HG03039 (cell line): ENCODE measurements at regions not wholly inside any gene's neighbourhood (a gene's known extent, or its start where the extent isn't known, plus 50 kb on each side); places are given as distances from the start of the nearest gene placed in this dataset.

Experiments used
- ATAC-seq: cut with Tn5 transposase; IDR thresholded peaks from one replicate; pipeline ENCODE4 v1.9.1; 2021; ENCODE audit warnings: mild to moderate bottlenecking, moderate library complexity; ENCODE audit not compliant: unreplicated experiment

DNA sequence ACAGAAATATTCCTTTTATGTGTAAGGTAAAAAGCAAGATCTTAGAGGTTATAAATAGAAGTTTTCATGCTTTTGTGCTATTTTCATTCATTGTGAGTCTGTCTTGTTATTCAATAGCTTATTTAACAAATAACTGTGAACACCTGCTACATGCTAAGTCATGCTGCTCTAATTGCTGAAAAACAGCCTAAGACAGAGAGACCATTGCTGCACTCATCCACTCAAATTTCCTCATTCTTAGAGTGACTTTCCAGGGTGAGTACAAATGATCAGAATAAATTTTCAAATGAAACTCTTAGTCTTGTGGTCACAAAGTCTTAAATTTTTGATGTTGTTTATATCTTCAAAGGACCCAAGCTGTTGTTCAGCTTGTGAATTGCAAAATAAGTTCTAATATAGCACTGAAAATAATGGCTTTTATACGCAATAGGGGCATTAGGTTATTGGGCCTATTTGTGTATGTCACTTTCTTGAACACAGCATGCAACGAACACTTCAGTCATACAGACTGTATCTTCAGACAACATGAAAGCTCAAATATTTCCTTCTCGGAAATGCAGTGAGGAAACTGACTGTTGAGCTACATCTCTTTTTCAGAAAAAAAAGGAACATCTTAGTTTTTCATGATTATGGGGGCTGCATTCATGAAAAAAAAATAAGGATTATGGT lies 247.9 kb upstream of the PCDH15 start:
- no peak for ATAC-seq

DNA sequence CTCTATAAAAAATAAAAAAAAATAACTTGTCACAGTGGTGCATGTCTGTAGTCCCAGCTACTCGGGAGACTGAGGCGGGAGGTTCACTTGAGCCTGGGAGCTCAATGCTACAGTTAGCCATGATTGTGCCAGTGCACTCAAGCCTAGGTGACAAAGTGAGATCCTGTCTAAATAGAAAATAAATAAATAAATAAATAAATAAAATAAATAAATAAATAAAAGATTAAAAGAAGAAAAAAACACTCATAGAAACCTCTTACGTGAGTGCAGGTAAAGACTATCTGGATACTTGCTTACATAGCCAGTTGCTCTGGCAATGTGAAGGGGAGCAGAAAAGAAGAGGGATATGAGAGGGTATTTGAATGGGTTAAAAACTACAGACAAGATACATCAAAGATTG lies 242.5 kb upstream of the PCDH15 start:
- ATAC-seq = no peak

DNA sequence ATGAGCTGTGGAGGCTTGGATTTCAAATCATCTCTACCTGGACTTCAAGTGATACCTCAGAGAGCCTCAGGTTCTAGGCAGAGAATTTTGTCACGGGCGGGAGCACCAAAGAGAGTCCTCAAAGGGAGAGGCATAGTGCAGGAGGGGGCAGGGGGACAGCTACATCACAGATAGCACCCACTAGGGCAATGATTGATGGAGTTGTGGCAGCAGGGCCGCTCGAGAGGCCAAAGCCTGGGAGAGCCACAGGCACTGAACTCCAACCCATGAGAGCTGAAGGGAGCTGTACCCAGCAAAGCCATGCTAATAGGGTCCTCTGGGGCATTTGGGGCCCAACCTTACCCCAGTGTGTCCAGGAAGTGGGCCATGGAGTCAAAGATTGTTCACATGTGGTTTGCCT lies 232.0 kb upstream of the PCDH15 start:
- no peak for ATAC-seq

DNA sequence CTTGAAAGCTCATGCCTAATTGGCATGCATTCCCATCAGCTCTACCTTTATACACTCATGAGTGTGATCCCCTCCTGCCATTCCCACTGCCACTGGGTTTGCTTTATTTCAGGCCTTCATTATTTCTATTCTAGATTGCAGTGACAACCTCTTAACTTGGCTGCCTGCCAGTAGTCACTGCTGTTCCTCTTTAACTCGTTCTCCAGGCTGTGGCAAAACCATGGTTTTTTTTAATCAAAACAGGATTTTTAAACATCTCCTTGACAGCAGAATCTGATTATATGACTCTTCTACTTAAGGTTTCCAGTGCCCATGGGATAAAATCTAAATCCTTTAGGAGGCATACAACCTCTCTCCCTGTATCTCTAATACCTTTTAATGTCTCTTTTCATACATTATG lies 223.7 kb upstream of the PCDH15 start:
- no peak for ATAC-seq

DNA sequence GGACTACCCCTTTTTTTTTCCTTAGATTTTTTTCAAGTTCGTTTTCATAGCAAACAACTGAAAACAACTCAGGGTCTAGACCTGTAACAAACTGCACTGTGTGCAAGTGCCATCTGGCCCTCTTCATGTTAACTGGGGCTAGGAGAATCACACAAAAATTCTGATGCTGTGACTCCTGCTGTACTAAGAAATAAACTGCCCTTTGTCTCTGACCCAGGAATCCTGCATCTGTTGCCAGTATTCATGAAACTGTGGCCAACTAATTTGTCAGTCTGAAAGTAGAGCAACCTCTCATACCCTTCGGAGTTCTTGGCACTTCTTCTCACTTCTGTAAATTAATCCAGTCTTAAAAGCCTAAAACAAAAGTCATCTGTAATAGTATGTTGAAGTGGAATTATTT lies 218.4 kb upstream of the PCDH15 start:
- ATAC-seq = no peak

DNA sequence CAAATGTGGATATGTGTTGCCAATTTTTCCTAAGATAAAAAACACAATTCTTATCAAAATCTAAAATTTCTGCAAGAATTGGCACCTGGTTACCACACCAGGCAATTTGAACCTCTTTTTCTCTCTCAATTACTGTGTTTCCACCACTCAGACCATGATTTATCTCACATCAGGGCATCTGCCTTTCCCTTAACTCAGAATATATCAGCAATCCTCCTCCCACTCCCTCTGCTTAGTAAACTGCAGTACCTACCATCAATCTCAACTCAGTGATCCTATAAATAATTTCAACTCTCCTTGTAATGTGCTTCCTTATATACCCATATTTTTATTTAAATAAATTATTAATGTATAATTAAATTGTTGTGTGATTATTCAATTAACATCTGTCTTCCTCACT lies 212.3 kb upstream of the PCDH15 start:
- no peak for ATAC-seq

DNA sequence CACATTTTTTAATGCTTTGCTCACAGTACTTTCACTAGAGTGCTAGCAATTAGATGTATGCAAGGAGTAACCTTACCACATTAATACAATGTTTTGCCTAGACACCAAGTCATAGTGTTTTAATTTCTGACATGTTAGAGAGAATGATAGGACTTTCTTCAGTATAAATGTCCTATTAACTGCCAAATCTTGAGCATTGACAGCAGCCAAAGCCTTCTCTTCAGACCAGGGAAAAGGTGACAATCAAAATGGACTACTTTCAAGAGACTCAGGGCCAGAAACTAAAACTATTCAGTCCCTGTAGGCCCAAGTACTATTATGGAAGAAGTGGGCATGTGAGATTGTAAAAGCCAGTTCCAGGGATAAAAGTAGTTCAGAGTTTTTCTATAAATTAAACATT lies 201.4 kb upstream of the PCDH15 start:
- no peak for ATAC-seq

DNA sequence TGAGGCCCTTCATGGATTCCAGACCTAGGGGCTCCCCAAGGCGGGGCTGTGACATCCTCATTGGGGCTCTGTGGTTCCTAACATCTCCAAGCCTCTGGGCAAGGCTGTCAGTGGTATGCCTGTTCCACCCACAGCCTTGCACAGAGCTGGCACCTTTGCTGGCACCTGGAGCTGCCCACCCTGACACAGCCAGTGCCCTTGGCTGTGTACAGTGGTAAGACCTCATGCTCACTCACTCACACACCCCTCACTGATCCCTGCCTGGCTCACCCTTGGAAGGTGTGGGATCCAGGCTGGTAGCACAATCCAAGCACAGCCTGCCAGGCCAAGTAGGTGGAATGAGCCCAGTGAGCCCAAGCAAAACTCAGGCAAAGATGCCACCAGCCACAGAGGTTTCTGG lies 200.4 kb upstream of the PCDH15 start:
- no peak for ATAC-seq

DNA sequence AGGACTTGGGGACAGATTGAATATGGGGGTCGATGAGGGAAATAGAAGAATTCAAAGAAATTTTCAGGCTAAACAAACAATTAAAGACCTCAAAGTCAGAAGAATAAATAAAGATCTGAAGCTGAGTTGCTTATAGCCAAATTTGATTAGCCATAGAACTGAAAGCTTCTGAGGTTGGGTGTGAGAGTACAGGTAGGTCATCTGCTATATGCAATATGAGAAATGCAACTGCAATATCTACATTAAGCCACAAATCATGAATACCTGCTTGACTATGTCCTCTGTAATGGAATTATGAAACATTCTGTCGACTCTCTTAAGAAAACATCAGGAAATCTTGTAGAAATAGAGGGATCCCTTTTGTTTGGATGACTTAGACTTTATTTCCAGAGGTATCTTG lies 192.1 kb upstream of the PCDH15 start:
- ATAC-seq = no peak

DNA sequence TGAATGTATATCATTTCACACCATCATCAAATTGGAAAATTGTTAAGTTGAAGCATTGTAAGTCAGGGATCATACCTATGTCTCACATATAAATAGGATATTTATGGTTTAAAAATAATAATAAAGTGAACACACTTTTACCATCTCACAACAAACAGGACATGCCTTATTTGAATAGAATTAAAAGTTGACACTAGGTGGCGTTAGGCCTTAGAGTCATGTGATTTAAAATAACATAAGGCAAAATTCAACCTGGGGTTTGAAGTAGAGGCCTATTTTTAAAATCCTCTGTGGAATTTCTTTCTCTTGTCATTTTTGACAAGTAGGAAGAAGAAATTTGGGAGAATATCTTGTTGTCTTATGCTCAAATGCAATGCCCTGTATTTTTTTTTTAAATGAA lies 184.7 kb upstream of the PCDH15 start:
- no peak for ATAC-seq

DNA sequence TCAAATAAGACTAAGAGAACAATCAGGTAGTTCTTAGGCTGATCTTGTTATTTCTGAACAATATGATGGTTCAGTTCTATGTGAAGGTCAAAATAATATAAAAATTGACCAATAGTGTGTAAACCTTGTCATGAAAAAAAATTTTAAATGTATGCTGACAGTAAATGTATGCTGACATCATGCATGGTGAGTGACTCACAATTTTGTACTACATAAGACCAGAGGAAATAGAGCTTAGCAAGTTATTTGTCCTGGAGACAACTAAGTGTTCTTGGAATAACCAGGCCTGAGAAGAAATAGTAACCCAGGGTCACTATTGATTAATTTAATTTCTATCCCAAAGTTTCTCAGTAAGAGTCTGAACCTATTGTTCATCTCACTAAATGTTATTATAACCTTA lies 182.2 kb upstream of the PCDH15 start:
- ATAC-seq = no peak

DNA sequence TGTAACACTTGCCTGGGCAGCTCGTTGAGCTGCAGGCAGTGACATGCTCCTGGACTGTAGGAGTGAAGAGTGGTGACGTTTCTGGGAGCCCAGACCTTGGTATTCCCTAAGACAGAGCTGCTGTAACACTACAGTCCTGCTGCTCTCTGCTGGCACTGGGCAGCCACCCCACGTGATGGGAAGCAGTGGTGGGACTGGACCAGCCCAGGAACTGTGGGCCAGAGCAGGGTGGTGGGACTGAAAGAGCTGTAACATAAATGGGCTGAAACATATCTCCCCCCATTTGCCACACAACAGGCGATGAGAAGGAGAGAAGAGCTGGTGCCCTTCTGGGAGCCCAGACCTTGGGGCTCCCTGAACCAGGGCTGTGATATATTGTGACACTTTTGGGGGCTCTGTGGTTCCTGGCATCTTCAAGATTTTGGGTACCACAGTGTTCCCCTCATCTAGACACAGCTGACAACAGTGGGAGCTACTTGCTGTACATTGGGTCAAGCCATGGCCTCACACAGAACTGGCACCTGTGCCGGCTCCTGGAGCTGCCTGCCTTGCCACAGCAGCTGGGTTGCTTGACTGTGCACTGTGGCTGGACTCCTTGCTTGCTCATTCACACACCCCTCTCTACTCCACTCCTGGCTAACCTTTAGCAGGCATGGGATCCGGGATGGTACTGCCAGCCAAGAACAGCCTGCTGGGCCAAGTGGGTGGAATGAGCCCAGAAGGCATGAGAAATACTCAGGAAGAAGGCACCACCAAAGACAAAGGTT lies 161.3 kb upstream of the PCDH15 start:
- ATAC-seq = no peak

DNA sequence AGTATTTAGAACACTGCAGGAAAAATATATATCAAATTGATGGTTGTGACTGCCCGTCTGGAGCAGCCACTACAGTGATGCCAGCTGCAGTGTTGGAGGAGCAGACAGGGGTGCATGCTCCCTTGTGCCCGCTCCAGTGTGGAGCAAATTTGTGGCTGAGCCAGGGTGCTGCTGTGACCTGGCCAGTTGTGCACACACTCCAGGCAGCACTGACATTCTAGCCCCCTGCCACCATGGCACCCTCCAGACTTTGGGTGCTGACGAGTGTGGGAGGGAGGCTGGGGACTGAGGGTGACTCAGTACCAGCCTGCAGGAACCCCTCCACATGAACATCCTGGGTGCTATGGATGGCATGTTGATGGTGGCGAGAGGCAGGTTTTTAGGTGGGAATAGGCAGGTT lies 160.0 kb upstream of the PCDH15 start:
- no peak for ATAC-seq

DNA sequence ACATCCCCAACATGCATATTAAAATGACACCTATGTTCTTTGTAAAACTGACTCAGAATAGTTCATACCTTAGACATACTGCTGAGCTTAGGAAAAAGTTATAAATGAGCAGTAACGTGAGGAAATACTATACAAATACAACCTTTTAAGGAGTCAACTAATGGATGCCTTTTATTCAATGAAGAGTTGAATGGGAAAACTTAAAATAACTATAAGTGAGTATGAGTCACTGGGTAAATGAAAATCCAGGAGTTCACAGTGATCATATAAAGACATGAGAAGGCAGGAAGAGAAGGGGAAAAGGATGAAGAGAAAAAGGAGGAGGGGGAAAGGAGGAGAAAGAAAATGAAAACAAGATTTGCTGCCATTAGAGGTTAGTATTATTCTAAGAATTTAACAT lies 157.8 kb upstream of the PCDH15 start:
- no peak for ATAC-seq

DNA sequence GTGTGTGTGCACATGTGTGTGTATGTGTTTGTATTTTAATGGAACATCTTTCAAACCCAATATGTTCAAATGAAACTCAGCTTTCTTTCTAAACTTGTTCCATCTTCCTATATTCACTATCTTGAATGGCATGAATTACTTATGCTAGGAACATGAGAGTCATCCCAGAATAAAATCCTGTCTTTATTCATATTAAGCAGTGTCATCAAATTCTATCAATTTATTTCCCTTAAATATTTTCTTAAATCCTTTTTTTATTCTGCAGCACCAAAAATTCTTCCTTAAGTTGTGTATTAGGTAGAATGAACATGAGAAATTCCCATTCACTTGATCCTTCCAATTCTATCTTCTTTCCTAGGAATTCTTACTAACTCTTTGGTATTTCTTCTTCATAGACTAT lies 146.6 kb upstream of the PCDH15 start:
- ATAC-seq = no peak

DNA sequence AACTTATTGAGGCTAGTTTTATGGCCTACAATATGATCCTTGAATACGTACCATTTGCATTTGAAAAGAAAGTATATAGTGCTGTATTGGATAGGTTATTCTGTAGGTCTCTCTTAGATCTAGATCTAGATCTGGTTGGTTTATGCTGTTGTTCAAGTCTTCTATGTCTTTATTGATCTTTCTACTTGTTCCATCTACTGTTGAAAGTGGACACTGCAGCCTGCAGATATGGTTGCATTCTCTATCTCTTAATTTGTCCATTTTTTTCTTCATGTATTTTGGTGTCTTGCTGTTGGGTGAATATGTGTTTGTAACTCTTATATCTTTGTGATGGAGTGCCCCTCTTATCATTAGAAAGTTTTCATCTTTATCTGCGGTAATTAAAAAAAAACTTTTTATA lies 139.4 kb upstream of the PCDH15 start:
- no peak for ATAC-seq

DNA sequence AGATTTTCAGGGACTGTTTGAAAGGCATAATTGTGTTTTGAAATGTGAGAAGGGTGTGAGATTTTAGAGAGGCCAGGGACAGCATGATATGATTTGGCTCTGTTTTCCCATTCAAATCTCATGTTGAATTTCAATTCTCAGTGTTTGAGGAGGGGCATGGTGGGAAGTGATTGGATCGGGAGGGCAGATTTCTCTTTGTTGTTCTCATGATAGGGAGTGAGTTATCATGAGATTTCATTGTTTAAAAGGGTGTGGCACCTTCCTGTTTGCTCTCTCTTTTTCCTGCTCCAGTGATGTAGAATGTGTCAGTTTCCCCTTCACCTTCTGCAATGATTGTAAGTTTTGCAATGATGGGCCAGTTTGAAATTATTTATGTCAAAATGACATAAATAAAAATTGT lies 113.0 kb upstream of the PCDH15 start:
- ATAC-seq = no peak

DNA sequence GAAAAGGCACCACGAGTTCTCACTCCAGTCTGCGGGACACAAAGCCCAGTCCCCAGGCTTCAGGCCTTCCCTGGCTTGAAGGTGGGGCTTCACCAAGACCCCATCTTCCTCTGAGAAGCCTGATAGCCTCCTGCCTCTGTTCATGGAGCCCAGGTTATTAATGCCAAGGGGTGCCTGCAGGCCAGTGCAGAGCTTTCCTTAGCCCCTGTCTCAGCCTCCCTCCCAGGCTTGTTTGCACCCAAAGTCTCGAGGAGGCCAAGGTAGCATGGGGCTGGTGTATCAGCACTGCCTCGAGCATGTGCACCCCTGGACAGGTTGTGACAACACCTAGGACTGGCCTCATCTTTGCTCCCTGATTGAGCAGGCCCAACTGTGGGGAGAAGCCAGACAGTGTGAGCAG lies 108.1 kb upstream of the PCDH15 start:
- no peak for ATAC-seq

DNA sequence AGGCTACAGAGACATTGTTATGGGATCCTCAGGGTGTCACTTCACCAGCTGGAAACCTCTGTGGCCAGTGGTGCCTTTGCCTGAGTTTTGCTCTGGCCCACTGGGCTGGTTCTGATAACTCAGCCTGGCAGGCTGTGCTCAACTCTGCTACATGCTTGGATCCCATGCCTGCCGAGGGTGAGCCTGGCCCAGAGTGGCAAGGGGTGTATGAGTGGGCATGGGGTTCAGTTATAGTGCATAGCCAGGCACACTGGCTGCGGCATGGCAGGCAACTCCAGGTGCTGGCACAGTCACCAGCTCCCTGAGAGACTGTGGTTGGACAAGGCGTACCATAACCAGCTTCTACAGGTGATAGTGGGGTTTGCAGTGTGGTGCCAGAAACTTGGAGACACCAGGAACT lies 107.0 kb upstream of the PCDH15 start:
- no peak for ATAC-seq

DNA sequence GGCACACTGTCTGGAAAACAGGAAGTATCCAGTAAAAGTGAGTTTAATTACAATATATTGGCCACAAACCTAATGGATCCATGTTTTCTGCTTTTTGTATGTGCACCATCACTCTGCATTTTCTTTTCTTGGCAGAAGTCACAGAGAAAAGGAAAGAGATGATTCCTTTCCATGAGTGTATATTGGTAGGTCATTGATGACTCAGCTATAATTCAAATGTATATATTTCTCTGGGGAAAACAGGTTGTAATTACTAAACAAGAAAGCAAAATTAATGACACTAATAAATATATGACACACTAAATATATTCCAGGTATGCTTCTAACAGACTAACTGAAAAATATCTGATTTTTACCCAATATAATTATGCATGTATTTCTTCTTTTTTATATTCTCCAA lies 105.9 kb upstream of the PCDH15 start:
- no peak for ATAC-seq

DNA sequence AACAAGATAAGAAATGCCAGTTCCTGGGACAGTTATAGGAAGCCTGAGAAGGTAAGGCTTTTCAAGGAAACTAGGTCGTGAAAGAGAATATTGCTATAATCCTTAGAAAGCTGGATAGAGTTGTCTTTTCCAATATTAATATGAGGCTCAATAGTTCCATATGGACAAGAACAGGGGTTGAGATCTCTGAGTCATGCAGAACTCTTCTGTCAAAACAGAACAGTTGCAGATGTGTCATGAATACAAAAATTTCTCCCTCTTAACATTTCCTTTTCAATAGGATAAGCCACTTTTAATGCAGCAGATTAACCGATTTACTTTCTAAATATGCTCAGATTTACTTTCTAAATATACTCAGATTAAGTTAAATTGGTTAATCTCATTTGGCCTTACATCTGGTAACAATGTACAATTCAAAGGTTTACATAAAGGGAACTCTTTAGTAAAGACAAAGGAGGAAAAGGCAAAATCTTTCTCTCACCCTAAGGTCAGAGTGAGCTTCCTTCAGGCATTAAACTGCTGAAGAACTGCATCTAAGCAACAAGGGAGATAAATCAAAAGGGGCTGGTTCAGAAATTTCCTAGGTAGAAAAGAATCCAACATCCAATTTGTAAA lies 104.7 kb upstream of the PCDH15 start:
- ATAC-seq = no peak

DNA sequence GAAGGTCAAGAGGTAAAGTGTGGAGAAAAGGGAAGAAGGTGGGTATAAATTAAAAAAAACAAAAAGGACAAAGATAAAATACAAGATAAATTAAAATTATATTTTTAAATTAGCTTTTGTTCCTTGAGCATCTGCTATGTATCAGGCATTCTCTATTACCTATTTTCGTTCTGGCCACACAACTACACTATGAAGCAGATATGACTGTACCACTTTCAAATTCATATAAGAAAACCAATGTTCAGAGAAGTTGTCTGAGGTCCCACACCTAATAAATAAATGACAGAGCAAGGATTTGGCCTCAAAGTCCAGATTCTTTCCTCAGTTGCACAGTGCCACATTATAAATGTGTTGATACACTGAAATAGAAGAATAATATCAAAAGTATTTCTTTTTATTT lies 103.8 kb upstream of the PCDH15 start:
- no peak for ATAC-seq
